Loucy (cell line): ENCODE measurements at regions not wholly inside any gene's neighbourhood (a gene's known extent, or its start where the extent isn't known, plus 50 kb on each side); places are given as distances from the start of the nearest gene placed in this dataset.
"Not testable (repeated sequence)": the region's sequence is repeated elsewhere in the genome, so short reads cannot be mapped to it uniquely, and the experiment has no call there.

Source experiments
- H2AFZ ChIP-seq: fragments of 200-600 bp; sonication (generic); 2 replicates; pipeline ENCODE4 v1.6.0; 2016; ENCODE audit warnings: antibody characterized with exemption, mild to moderate bottlenecking, low read length, moderate library complexity
- H3F3A ChIP-seq: fragments of 200-600 bp; 2 replicates; pipeline ENCODE4 v1.6.0; 2016; ENCODE audit warnings: antibody characterized with exemption, low read depth, mild to moderate bottlenecking
- H3K27me3 ChIP-seq: fragments of 200-600 bp; sonication (generic); 2 replicates; pipeline ENCODE4 v1.6.1; 2014; ENCODE audit warnings: low read length, mild to moderate bottlenecking; ENCODE audit not compliant: insufficient read depth, poor library complexity, severe bottlenecking
- H3K36me3 ChIP-seq: fragments of 200-600 bp; sonication (generic); 2 replicates; pipeline ENCODE4 v1.6.1; 2016; ENCODE audit warnings: low read length; ENCODE audit not compliant: insufficient read depth
- H3K4me1 ChIP-seq: fragments of 200-600 bp; sonication (generic); 2 replicates; pipeline ENCODE4 v1.5.1; 2014; ENCODE audit warnings: low read length, mild to moderate bottlenecking; ENCODE audit not compliant: insufficient read depth, poor library complexity, severe bottlenecking
- H3K4me2 ChIP-seq: fragments of 200-600 bp; sonication (generic); 2 replicates; pipeline ENCODE4 v1.6.0; 2014; ENCODE audit warnings: antibody characterized with exemption, low read length, low read depth, mild to moderate bottlenecking; ENCODE audit not compliant: poor library complexity, severe bottlenecking
- H3K4me3 ChIP-seq: fragments of 200-600 bp; sonication (generic); 2 replicates; pipeline ENCODE4 v1.5.1; 2014; ENCODE audit warnings: low read length, mild to moderate bottlenecking, mixed read lengths; ENCODE audit not compliant: poor library complexity, severe bottlenecking
- H3K79me2 ChIP-seq: fragments of 200-600 bp; sonication (generic); 2 replicates; pipeline ENCODE4 v1.6.1; 2014; ENCODE audit warnings: low read length; ENCODE audit not compliant: insufficient read depth
- H3K9ac ChIP-seq: fragments of 200-600 bp; sonication (generic); 2 replicates; pipeline ENCODE4 v1.6.0; 2014; ENCODE audit warnings: mild to moderate bottlenecking, low read depth, low read length, moderate library complexity; ENCODE audit not compliant: poor library complexity, severe bottlenecking
- H3K9me2 ChIP-seq: fragments of 200-600 bp; sonication (generic); replicated peaks from 2 replicates; pipeline ENCODE4 v1.6.1; 2016; ENCODE audit warnings: low read depth, low read length, mixed read lengths
- H3K9me3 ChIP-seq: fragments of 200-600 bp; sonication (generic); 2 replicates; pipeline ENCODE4 v1.6.1; 2014; ENCODE audit warnings: mild to moderate bottlenecking, antibody characterized with exemption, low read length, low read depth; ENCODE audit not compliant: insufficient read depth
- H4K20me1 ChIP-seq: fragments of 200-600 bp; sonication (generic); 2 replicates; pipeline ENCODE4 v1.6.0; 2014; ENCODE audit warnings: antibody characterized with exemption, low read length, mild to moderate bottlenecking; ENCODE audit not compliant: insufficient read depth, poor library complexity, severe bottlenecking
- EZH2phosphoT487 ChIP-seq: fragments of 200-600 bp; IDR thresholded peaks from 2 replicates; pipeline ENCODE4 v1.6.1; 2018; ENCODE audit warnings: antibody characterized with exemption, mild to moderate bottlenecking, moderate library complexity, borderline replicate concordance
- TF ChIP-seq, protein P1 (sequence below): fragments of 200-600 bp; sonication (generic); conservative IDR thresholded peaks from 2 replicates; pipeline ENCODE4 v1.5.1; 2014; ENCODE audit warnings: mild to moderate bottlenecking, antibody characterized with exemption, low read length

DNA sequence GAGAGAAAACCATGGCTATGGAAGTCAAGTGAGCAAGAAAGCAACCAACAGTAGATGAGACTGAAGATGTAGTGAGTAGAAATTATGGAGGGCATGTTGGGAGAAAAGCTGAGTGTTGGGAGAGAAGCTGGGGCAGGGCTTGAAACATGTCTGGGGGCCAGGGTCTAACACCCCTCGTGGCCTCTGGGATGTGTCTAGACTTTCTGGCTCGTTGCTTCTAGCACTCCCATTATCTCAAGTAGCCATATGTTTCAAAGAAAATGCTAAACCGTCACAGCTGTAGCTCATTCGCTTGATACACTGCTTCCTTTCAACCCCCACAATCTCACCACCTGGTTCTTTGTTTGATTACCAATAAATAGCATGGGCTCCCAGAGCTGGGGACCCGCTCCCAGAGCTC is 83.8 kb upstream of the BCHE start:
- H3K36me3 ChIP-seq = no peaks in the 10 kb centered on the region
- no peaks in the 10 kb centered on the region for H3K79me2 ChIP-seq
- no peaks in the 10 kb centered on the region for H3K4me1 ChIP-seq
- H3F3A ChIP-seq = no peaks in the 10 kb centered on the region
- TF ChIP-seq EZH2phosphoT487 = no peak
- TF ChIP-seq, protein P1, sequence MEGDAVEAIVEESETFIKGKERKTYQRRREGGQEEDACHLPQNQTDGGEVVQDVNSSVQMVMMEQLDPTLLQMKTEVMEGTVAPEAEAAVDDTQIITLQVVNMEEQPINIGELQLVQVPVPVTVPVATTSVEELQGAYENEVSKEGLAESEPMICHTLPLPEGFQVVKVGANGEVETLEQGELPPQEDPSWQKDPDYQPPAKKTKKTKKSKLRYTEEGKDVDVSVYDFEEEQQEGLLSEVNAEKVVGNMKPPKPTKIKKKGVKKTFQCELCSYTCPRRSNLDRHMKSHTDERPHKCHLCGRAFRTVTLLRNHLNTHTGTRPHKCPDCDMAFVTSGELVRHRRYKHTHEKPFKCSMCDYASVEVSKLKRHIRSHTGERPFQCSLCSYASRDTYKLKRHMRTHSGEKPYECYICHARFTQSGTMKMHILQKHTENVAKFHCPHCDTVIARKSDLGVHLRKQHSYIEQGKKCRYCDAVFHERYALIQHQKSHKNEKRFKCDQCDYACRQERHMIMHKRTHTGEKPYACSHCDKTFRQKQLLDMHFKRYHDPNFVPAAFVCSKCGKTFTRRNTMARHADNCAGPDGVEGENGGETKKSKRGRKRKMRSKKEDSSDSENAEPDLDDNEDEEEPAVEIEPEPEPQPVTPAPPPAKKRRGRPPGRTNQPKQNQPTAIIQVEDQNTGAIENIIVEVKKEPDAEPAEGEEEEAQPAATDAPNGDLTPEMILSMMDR = no peak
- no peak overlapping the region for H3K4me3 ChIP-seq
- no peaks in the 10 kb centered on the region for H3K27me3 ChIP-seq
- H3K4me2 ChIP-seq = no peak overlapping the region
- no peak overlapping the region for H3K9ac ChIP-seq
- no peaks in the 10 kb centered on the region for H3K9me3 ChIP-seq
- no peaks in the 10 kb centered on the region for H4K20me1 ChIP-seq
- H3K9me2 ChIP-seq = no peaks in the 10 kb centered on the region
- H2AFZ ChIP-seq = no peak overlapping the region

- Histone ChIP-seq H3K9me3 (no peaks in the 10 kb centered on the region), H3K79me2 (no peaks in the 10 kb centered on the region), H2AFZ (no peak overlapping the region), H4K20me1 (no peaks in the 10 kb centered on the region), H3F3A (no peaks in the 10 kb centered on the region), H3K27me3 (no peaks in the 10 kb centered on the region), H3K4me2 (no peak overlapping the region), H3K4me1 (no peaks in the 10 kb centered on the region), H3K4me3 (no peak overlapping the region), H3K36me3 (no peaks in the 10 kb centered on the region), H3K9ac (no peak overlapping the region), H3K9me2 (no peaks in the 10 kb centered on the region)
- TF ChIP-seq, protein P1 = no peak
- no peak for TF ChIP-seq EZH2phosphoT487
Measured at GRCh38 chr3:165919284-165919683, 82.1 kb upstream of the BCHE start.

DNA sequence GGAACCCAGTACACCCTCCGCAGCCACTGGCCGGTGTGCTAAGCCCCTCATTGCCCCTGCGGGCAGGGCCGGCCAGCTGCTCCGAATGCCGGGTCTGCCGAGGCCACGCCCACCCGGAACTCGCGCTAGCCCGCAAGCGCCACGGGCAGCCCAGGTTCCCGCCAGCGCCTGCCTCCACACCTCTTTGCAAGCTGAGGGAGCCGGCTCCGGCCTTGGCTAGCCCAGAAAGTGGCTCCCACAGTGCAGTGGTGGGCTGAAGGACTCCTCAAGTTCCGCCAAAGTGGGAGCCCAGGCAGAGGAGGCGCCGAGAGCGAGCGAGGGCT is 81.4 kb upstream of the BCHE start:
- Histone ChIP-seq H3K4me3 (no peak overlapping the region), H3K4me2 (no peak overlapping the region), H2AFZ (no peak overlapping the region), H3K79me2 (no peaks in the 10 kb centered on the region), H3K27me3 (no peaks in the 10 kb centered on the region), H3K4me1 (no peaks in the 10 kb centered on the region), H3K36me3 (no peaks in the 10 kb centered on the region), H3F3A (no peaks in the 10 kb centered on the region), H3K9ac (no peak overlapping the region), H3K9me2 (no peaks in the 10 kb centered on the region), H4K20me1 (no peaks in the 10 kb centered on the region), H3K9me3 (no peaks in the 10 kb centered on the region)
- no peak for TF ChIP-seq EZH2phosphoT487
- TF ChIP-seq, protein P1 = no peak

- H3K4me1 ChIP-seq, H3K4me3 ChIP-seq, H3K79me2 ChIP-seq, H3K9ac ChIP-seq, H3K4me2 ChIP-seq, H3F3A ChIP-seq, H3K9me2 ChIP-seq, H3K9me3 ChIP-seq, H3K27me3 ChIP-seq, H2AFZ ChIP-seq, H4K20me1 ChIP-seq, H3K36me3 ChIP-seq: not testable (repeated sequence)
Measured at GRCh38 chr3:165917938-165918656, 80.9 kb upstream of the BCHE start.

DNA sequence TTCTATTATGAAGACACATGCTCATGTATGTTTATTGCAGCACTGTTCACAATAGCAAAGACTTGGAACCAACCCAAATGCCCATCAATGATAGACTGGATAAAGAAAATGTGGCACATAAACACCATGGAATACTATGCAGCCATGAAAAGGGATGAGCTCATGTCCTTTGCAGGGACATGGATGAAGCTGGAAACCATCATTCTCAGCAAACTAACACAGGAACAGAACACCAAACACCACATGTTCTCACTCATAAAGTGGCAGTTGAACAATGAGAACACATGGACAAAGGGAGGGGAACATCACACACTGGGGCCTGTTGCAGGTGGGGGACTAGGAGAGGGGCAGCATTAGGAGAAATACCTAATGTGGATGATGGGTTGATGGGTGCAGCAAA is 77.9 kb upstream of the BCHE start:
- not testable (repeated sequence) for H3K4me2 ChIP-seq, H3F3A ChIP-seq, H3K4me1 ChIP-seq, H3K4me3 ChIP-seq, H3K9me2 ChIP-seq, H3K9ac ChIP-seq, H3K27me3 ChIP-seq, H3K36me3 ChIP-seq, H3K79me2 ChIP-seq, H2AFZ ChIP-seq, H4K20me1 ChIP-seq, H3K9me3 ChIP-seq
